Esophagus mucosa (tissue), 1 donor: ENCODE measurements at regions not wholly inside any gene's neighbourhood (a gene's known extent, or its start where the extent isn't known, plus 50 kb on each side); places are given as distances from the start of the nearest gene placed in this dataset.
"Not testable (repeated sequence)": the region's sequence is repeated elsewhere in the genome, so short reads cannot be mapped to it uniquely, and the experiment has no call there.

Experiments used
- ATAC-seq: fragments of 200-7000 bp; cut with Tn5 transposase; one replicate; pipeline ENCODE4 v1.9.1; 2020
- donor health status: DM: yes; HTN: yes; CAD: no.

DNA sequence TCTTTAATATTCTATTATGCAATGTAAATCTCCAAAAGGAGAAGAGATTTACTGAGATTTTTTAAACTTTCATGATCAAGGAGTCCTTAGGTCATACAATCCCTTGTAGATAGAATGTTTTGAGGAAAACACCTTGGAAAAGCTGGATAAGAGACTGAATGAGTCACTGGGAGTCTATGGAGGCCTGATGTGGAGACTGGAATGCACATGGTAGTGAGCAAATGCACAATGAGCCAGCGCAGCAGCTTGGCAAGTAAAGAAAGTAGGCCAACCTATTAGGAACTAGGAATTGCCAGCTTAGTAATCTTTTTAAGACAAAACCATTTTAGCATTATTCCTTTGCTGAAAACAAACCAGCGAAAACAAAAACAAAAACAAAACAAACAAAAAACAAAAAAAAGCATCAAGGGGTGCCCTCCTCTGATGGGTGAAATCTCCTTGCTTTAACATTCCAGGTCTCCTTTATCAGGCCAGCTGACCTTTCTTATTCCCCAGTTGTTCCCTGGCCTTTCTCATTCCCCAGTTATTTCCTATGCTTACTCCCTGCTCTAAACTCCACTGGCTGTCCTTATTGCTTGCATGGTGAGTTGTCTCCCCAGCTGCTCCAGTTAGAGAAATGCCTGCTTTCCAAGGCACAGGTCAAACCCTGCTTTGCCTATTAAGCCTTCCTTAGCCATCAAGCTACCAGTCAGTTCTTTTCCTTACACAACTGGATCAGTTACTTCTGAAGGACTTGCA, 135.8 kb downstream of the PLCE1 start:
- ATAC-seq: no peak

DNA sequence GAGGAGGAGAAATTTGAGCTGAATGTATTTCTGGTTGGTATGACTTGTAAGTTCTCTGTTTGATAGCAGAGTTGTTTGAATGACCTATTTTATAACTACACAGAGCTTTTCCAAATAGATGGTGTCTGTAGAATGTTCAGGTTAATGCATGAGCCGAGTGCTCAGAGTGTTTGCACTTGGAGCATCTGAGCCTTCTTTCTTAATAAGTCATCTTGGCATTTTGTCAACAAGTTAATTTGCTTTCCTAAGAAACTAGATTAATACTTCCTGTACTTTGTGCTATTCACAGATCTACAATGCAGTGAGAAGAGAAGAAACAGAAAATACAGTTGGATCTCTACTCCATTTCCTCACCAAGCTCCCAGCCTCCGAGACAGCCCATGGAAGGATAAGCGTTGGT, 138.2 kb downstream of the PLCE1 start:
- no peak for ATAC-seq

DNA sequence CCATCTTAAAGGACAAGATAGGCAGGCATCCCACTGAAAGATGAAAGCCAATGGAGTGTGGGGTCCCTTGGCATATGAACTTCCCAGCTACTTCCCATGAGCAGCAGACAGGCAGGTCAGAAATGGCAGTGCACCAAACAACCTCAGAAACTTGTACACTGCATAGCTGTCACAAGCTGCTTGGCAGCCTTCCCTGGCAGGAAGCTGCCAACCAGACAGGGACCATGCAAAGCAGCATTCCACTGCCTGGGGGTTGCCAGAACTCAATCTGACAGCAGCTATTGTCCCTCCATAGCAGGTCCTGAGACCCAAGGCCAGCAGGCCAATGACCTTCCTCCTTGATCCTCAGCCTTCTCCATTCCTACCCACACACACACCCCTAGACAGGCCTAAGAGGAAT, 139.5 kb downstream of the PLCE1 start:
- ATAC-seq: no peak

DNA sequence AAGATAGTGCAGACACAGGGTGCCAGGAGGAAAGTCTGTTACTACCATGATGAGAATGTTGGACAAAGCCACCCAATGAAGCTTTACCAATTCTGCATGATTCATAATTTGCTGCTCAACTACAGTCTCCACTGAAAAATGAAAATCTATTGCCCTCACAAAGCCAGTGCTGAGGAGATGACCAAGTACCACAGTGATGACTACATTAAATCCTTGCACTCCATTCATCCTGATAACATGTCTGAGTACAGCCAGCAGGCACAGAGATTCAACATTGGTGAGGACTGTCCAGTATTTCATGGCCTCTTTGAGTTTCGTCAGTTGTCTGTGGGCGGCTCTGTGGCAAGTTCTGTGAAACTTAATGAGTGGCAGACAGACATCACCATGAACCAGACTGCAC, 144.0 kb downstream of the PLCE1 start:
- no peak for ATAC-seq

DNA sequence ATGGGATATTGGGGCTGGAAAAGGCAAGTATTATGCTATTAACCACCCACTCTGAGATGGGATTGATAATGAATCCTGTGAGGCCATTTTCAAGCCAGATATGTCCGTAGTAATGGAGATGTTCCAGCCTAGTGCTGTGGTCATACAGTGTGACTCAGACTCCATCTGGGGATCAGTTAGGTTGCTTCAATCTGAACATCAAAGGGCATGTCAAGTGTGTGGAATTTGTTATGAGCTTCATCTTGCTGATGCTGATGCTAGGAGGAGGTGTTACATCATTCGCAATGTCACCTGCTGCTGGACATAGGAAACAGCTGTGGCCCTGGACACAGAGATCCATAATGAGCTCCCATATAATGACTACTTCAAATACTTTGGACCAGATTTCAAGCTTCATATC, 144.7 kb downstream of the PLCE1 start:
- ATAC-seq: no peak

DNA sequence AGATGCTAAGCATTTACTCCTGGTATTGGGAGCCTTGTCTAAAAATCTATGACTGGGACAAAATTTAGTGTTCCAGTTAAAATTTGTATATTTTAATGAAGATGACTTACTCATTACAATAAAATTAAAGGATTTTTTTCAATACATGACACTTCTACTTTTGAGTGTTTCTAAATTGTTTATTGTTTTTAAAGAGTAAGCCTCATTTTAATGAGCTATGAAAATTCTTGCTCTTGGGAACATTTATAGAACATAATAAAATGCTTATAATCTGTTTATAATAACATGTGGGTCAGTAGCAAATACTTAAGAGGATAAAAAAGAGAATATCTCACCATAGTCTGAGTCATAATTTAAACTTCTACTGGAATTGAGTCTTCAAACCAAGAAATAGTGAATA, 149.5 kb downstream of the PLCE1 start:
- no peak for ATAC-seq

DNA sequence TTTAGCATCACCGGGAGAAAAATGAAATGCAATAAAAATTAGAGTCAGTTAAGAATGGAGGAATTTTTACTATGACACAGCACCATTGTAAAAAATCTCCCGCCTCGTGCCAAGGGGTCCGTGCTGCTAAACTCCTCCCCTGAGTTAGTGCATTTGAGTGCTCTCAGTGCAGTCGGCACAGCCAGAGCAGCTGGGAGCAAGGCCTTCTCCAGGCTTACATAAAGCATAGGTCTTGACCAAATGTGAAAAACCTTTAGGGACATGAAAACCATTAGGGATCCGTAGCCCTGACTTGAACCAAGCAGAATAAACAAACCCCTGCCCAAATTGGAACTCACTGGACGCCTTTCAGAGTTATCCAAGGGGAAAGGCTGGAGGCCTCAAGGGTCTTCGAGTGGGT, 152.6 kb downstream of the PLCE1 start:
- no peak for ATAC-seq

DNA sequence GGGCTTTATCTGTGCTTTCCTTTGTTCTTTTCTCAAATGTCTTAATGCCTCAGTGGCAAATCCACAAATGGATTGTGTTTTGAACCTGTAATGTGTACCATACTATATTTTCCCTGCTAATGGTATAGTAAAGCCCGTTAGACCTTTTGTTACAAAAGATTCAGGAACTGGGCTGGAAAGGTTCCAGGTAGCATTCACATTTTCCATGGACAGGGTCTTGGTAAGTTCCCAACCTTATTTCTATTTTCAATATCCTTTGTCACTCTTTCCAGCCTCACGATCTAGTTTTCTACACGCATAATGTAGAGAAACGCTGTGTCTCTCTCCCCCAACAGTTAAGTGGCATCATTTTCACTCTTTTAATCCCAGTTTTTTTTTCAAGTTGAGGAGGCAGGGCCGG, 153.0 kb downstream of the PLCE1 start:
- no peak for ATAC-seq

DNA sequence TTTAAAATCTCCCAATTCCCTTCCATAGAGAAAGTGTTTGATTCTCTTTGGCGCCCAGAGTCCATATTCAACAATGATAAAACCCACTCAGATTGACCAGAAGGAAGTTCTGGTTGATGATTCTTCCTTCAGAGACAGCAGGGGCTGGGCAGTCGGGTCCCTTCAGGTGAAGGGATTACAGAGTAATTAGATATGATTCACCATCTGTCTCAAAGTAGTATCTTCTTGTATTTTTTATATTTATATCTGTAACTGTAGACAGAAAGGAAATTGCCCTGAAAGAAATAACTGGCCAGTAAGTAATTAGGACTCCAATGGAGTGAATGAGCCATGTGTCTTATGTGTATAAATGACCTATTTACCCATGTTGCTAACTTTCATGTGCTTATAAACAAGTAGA, 156.0 kb downstream of the PLCE1 start:
- ATAC-seq: no peak

DNA sequence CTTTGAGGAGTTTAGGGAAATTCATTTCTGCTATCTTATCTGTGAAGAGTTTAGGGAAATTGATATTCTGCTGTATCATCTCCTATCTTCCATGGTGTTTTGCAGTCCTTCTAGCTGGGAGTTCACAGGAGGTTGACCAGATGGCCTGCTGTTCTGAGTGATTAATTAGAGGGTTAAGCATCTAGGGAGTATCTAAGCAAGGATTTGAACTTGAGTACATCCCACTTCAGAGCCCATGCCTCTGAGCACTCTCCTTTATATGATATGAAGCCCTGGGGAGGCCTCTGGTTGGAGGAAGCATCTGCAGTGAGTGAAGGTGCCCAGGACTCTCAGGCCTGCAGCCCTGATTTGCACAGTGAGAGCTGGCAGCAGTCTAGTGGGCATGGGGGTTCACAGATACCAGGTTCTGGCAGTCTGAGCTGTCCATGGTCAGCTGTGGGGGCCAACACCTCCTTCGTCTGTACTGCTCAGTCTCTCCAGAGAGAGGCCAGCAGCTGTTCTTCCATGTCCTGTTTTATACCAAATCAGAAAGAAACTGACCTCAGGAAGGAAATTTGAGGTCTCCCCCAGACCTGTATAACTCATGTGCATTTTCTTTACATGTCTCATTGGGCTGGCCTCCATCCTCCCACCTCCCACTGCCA, 156.9 kb downstream of the PLCE1 start:
- ATAC-seq: no peak

DNA sequence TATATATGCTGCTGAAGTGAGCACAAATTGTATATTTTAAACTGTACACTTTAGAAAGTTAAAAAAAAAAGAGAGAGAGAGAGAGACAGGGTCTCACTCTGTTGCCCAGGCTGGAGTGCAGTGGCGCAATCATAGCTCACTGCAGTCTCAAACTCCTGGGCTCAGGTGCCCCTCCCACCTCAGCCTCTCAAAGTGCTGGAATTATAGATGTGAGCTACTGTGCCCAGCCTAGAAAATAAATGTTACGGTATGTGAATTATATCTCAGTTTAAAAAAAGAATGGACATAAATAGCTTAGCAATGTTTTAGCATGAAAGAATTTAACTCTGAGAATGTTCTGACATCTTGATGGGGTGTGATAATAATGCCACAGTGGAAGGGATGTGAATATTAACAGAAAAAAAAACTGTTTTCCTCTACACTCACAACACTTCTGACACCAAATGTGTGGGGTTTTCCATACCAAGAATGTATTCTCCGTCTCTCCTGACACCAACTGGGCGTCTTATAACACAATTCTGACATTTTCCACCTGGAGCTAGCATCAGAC, 162.1 kb downstream of the PLCE1 start:
- ATAC-seq: no peak

DNA sequence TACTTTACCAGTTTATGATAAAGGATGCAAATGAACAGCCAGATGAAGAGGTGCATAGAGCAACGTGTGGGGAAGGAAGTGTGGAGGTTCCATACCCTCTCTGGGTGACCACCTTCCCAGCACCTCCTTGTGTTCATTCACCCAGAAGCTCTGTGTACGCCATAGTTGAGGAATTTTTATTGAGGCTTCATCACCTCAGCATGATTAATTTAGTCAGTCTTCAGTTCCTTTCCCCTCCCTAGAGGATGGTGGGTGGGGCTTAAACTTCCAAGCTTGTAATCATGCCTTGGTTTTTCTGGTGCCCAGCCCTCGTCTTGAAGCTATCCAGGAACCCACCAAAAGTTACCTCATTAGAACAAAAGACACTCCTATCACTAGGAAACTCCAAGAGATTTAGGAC, 162.7 kb downstream of the PLCE1 start:
- ATAC-seq: no peak

DNA sequence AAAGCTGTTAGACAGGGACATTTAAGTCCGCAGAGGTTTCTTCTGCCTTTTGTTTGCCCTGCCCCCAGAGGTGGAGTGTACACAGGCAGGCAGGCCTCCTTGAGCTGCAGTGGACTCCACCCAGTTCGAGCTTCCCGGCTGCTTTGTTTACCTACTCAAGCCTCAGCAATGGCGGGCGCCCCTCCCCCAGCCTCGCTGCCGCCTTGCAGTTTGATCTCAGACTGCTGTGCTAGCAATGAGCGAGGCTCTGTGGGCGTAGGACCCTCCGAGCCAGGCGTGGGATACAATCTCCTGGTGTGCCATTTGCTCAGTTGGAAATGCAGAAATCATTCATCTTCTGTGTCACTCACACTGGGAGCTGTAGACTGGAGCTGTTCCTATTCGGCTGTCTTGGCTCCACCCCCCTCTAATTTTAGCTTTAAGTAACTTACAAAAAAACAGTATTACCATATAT, 171.5 kb downstream of the PLCE1 start:
- not testable (repeated sequence) for ATAC-seq

DNA sequence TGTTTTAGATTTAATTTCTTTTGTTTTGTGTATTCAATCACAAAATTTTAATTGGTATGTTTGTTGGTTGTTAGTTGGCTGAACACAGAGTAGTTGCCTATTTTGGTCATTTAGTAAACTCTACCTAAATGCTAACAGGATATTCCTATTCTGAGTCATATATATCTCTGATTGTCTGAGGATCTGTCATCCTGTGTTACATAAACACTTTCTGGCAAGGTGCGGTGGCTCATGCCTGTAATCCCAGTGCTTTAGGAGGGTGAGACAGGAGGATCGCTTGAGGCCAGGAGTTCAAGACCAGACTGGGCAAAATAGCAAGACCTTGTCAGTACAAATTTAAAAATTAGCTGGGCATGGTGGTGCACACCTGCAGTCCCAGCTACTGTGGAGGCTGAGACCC, 178.6 kb downstream of the PLCE1 start:
- no peak for ATAC-seq

DNA sequence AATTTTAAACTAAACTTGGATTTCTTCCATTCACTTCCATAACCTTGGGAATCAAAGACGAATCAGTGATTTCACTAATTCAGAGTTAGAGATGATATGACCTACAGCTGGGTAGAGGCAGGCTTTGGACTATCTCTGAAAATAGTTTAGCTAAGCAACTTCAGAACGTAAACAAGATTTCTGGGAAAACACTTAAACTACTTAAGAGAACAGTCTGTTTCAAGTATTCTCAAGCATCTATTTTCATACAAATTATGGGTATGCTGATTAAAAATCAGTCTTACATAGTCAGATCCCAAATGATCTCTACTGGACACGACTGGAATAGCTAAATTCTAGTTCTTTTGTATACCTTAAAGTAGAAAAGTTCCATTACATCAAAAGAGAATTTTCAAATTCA, 179.9 kb downstream of the PLCE1 start:
- ATAC-seq: no peak

DNA sequence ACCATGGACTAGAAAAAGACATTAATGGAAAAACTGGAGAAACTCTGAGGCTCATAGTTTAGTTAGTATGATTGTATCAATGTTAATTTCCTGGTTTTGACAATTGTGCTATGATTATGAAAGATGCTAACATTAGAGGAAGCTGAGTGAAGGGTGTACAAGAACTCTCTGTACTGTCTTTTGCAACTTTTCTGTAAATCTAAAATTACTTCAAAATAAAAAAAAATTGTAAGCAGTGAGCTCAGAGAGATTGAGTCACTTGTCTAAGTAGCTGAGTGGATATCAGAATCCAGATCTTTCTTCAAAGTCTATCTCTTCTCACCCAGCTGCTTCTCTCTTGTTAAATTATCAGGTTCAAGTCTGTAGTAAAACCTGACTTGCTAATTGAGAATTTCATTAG, 181.1 kb downstream of the PLCE1 start:
- no peak for ATAC-seq

DNA sequence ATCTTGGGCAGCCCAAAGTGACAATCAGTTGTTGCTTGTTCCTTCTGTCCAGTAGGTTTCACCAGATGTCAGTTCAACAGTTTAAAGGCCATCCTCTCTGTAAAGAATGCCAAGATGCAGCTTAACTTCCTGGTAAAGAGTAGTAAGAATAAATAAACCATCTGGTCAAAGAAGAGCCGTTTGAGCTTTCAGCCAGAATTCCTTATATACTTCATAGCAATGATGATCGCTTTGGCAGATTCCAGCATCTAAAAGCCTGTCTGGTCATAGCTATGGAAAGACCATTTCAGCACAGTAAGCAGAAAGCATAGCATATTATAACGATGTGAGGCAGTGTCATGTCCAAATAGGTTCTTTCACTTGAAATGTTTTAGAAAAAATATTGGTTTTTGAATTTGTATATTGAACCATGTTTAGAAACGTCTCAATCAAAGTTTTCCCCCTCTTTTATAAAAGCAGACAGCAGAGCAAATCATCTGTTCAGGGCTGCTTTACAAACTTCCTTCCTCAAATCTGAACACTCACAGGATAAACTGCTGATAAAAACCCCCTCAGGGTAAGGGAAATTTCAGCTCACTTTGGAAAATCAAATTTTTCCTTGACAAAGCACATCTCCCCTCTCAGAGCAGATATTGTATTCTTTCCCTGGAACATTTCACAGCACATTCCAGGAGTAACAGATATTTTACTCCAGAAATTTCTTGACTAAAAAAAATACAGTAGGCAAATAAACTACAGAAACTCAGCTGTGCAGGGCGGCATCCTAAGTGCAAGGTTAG, 184.1 kb downstream of the NOC3L start:
- no peak for ATAC-seq

DNA sequence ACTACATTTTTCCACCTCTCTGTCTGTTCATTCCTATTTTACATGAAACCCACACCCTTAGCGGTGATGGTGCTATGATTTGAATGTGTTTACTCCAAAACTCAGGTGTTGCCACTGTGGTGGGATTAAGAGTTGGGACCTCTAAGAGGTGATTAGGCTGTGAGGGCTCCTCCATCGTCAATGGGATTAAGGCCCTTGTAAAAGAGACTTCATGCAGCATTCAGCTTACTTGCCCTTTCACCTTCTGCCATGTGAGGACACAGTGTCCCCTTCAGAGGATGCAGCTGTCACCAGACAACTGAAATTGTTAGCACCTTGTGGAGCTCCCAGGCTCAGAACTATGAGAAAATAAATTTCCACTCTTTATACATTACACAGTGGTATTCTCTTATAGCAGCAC, 182.2 kb downstream of the NOC3L start:
- ATAC-seq: no peak

DNA sequence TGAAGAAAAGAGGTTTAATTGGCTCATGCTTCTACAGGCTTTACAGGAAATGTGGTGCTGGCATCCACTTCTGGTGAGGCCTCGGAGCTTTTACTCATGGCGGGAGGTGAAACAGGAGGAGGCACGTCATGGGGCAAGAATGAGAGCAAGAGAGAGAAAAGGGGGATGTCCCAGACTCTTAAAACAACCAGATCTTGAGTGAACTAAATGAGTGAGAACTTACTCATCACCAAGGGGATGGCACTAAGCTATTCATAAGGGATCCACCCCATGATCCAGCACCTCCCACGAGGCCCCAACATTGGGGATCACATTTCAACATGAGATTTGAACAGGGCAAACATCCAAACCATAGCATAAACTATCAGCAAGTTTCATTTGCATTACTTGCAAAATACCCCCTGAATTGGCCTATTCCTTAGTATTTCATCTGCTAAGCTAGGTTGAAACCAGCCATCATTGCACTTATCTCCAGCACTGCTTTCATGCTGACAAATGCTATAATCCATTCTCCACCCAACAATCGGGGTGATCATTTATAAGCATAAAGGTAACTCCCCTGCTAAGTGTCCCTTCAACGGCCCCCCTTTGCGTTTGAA, 179.0 kb downstream of the NOC3L start:
- no peak for ATAC-seq

DNA sequence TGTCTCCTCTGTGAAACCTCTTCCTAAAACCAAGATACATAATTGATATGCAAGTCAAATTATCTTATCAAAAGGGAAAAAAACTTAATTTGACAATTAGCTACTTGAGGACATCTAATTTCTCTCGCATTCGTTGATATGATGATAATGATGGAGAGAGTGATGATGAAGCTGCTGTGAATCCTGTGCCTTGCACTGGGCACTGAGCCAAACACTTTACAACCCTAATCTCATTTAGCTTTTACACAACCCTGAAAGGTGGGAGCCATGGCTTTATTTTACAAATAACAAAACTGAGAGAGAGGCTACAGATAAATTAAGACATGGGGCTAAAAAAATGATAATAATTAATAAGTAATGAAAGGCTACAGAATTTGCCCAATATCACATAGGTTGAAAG, 176.0 kb downstream of the NOC3L start:
- ATAC-seq: no peak

DNA sequence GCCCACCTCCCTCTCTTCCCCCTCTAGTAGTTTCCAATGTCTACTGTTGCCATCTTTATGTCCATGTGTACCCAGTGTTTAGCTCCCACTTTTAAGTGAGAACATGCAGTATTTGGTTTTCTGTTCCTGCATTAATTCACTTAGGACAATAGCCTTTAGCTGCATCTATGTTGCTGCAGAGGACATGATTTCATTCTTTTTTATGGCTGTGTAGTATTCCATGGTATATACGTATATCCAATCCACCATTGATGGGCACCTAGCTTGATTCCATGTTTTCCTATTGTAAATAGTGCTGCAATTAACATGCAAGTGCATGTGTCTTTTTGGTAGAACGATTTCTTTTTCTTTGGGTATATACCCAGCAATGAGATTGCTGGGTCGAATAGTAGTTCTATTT, 170.4 kb downstream of the NOC3L start:
- ATAC-seq: no peak

DNA sequence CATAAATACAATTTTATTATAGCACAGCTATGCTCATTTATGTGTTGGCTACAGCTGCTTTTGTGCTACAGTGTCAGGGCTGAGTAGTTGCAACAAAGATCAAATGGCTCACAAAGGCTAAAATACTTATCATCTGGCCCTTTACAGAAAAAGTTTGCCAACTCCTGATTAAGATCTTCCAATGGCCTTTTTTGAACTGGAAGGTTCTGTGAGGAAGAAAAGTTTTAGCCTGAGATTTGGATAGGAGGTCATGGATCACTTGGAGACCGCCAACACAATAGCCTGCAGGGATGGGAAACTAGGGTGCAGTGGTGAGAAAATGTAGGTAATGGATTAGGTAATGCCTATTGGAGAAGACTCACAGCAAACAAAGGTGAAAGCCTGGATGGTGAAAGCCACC, 169.8 kb downstream of the NOC3L start:
- no peak for ATAC-seq

DNA sequence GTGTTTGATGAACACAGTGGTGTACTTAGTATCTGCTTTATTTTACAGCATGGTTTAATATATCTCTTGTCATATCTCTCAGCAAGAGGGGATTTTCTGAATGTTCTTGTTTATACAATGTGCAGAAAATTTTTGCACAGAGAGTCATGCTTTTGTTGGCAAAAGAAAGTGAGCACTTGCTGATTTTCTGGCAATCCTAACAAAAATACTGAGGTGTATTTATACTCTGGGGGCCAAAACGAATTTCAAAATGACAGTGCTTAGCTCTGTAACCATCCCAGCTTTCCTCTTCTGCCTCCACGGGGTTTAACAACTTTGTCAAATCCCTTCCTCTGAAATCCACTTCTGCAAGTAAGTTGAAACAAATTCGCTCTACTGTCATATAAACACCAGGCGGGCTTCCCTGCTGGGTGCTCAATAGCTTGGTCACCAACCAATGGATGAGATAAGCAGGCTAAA, 169.2 kb downstream of the NOC3L start:
- no peak for ATAC-seq
